ENCODE measurements at regions not wholly inside any gene's neighbourhood (a gene's known extent, or its start where the extent isn't known, plus 50 kb on each side); places are given as distances from the start of the nearest gene placed in this dataset.

GRCh38 chr15:68495981-68496705, 64.2 kb upstream of the ITGA11 start:
- no peak for TF ChIP-seq EZH2phosphoT487 (IDR thresholded peaks at IDR 0.05; ENCODE audit: low read length)
- TF ChIP-seq CTCF (IDR thresholded peaks at IDR 0.05; ENCODE audit: low read length), result no peak
- TF ChIP-seq EZH2 (optimal IDR thresholded peaks at IDR 0.05; ENCODE audit: low read depth, low read length), result no peak
